ENCODE measurements at regions not wholly inside any gene's neighbourhood (a gene's known extent, or its start where the extent isn't known, plus 50 kb on each side); places are given as distances from the start of the nearest gene placed in this dataset.

DNA sequence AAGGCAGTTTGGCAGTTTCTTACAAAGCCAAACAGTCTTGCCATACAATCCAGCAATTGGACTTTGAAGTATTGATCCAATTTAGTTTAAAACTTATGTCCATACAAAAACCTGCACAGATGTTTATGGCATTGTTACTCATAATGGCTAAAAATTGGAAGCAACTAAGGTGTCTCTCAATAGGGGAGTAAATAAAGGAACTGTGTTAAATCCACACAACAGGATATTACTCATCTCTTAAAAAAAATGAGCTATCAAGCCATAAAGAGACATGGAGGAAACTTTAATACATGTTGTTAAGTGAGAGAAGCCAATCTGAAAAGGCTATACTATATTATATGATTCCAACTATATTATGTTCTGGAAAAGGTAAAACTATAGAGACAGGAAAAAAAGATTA is 313.6 kb upstream of the CD180 start:
- TF ChIP-seq, protein P1, sequence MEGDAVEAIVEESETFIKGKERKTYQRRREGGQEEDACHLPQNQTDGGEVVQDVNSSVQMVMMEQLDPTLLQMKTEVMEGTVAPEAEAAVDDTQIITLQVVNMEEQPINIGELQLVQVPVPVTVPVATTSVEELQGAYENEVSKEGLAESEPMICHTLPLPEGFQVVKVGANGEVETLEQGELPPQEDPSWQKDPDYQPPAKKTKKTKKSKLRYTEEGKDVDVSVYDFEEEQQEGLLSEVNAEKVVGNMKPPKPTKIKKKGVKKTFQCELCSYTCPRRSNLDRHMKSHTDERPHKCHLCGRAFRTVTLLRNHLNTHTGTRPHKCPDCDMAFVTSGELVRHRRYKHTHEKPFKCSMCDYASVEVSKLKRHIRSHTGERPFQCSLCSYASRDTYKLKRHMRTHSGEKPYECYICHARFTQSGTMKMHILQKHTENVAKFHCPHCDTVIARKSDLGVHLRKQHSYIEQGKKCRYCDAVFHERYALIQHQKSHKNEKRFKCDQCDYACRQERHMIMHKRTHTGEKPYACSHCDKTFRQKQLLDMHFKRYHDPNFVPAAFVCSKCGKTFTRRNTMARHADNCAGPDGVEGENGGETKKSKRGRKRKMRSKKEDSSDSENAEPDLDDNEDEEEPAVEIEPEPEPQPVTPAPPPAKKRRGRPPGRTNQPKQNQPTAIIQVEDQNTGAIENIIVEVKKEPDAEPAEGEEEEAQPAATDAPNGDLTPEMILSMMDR (IDR thresholded peaks at IDR 0.05): no peak
- no peak for TF ChIP-seq EZH2 (IDR thresholded peaks at IDR 0.05; ENCODE audit: borderline replicate concordance, insufficient read depth, low read depth, low read length, poor library complexity, severe bottlenecking)

All from B cell (primary cell).